ENCODE measurements at regions not wholly inside any gene's neighbourhood (a gene's known extent, or its start where the extent isn't known, plus 50 kb on each side); places are given as distances from the start of the nearest gene placed in this dataset.
"Not testable (repeated sequence)": the region's sequence is repeated elsewhere in the genome, so short reads cannot be mapped to it uniquely, and the experiment has no call there.

DNA sequence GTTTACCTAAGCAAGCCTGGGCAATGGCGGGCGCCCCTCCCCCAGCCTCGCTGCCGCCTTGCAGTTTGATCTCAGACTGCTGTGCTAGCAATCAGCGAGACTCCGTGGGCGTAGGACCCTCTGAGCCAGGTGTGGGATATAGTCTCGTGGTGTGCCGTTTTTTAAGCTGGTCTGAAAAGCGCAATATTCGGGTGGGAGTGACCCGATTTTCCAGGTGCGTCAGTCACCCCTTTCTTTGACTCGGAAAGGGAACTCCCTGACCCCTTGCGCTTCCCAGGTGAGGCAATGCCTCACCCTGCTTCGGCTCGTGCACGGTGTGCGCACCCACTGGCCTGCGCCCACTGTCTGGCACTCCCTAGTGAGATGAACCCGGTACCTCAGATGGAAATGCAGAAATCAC lies 442.6 kb upstream of the MTPN start:
- DNase-seq: not testable (repeated sequence)

GRCh38 chr7:136412952-136413351 lies 435.8 kb upstream of the MTPN start:
- DNase-seq: no peak

- peak in 32 of 56 donors; percentile 1 to 44 (median 6) for DNase-seq
These were observed 429.0 kb upstream of the MTPN start for GRCh38 chr7:136405931-136406777.

- no peak for DNase-seq
These were observed 426.4 kb upstream of the MTPN start for GRCh38 chr7:136403591-136403990.

GRCh38 chr7:136400877-136401276 lies 423.7 kb upstream of the MTPN start:
- DNase-seq: no peak

GRCh38 chr7:136399385-136399784 lies 422.2 kb upstream of the MTPN start:
- DNase-seq: no peak

DNA sequence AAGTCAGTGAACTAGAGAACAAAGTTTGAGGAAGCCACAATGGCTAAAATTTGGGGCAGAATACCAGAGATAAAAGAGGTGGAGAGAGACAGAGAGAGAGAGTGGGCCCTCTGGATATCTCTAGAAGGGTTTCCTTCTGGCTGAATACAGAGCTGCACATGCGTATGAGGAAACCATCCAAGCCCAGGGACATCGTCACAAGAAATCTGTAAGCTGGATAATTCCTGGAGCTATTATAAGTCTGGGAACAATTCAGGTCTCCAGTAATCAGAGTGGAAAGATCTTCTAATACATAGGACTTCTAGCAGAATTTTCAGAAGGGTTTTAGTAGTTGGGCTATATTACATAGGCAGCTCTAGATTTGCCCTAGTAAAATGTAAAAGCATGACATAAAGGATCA lies 415.7 kb upstream of the MTPN start:
- no peak for DNase-seq

DNA sequence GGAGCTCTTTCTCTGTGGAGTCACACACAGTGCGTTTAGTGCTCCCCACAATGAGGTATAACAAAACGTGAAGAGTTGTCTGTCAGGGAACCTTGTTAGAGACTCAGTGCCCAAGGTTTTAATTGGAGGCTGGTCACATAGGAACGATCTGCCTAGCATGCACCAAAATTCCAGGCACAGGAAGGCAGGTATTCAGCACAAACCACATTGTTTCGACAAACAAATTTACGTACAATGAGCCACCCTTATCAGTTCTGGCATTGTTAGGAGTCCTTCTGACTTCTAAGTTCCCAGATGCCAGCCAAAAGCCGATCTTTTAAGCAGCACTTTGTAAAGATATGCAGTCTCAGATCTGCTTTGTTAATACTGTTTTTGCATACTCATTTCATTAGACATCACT lies 414.2 kb upstream of the MTPN start:
- no peak for DNase-seq

DNA sequence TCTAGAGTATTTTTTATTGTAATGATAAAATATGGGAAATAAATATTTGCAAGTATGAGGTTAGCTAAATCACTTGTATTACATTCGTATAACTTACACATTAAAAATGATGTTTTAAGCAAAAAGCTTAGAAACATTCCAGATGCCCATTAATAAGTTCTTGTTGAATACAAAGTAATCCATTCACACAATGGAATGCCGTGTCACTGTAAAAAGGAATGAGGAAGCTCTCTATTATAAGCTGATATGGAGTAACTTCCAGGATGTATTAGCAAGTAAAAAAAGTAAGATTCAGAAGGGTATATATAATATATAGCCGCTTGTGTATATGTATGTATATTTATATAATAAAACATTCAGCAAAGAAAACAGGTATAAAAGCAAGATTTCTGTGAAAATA lies 412.8 kb upstream of the MTPN start:
- no peak for DNase-seq

DNA sequence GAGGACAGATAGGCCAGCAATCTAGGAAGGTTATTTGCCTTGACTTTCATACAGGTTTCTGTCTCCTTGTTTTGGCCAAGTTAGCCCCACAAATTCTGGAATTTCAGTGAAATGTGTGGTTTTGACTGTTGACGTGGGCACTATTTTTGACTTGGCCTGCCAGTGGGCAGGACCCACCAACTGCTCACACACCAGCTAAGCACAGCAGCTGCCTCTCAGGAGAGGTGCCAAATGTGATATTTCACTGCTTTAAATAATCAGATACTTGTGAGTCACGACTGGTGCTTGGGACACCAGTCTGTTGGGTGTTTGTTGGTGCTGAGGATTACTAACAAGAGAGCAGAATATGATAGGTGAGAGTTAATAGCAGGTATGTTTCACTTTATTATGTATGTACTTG lies 409.7 kb upstream of the MTPN start:
- no peak for DNase-seq

DNA sequence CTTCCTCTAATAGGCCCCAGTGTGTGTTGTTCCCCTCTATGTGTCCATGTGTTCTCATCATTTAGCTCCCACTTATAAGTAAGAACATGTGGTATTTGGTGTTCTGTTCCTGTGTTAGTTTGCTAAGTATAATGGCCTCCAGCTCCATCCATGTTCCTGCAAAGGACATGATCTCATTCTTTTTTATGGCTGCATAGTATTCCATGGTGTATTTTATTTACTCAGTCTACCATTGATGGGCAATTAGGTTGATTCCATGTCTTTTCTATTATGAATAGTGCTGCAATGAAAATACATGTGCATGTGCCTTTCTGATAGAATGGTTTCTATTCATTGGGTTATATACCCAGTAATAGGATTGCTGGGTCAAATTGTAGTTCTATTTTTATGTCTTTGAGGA lies 394.2 kb upstream of the MTPN start:
- DNase-seq: not testable (repeated sequence)

DNA sequence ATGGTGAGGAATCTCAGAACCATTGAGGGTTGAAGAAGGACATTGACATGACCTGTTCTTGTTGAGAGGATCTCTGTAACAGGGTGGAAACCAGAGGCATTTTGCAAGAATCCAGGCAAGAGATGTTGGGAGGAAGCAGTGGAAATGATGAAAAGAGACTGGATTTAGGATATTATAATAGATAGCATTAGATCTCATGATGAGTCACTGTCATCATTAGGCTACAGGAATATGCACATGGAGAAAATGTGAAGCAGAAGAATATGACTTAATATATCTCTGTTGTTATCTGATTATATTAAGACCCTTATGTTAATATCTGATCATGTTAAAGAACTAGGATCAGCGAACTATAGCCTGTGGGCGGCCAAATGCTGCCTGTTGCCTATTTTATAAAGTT lies 393.0 kb upstream of the MTPN start:
- DNase-seq: no peak

DNA sequence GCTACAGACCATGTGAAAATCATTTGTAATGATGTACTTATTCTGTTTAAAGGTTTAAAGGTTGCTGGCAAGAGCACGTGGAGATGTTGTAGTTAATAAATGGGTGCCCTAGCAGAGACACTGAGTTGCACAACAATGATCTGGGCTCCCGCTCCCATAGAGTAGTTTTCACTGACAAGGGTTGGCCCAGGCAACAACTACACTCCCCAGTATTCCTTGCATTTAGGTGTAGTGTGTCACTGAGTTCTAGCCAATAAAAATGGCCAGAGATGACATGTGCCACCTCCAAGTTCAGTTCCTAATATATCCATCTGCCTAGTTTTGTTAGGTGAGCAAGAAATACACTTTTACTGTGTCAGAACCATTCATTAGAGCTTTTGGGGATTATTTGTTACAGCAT lies 392.1 kb upstream of the MTPN start:
- no peak for DNase-seq

DNA sequence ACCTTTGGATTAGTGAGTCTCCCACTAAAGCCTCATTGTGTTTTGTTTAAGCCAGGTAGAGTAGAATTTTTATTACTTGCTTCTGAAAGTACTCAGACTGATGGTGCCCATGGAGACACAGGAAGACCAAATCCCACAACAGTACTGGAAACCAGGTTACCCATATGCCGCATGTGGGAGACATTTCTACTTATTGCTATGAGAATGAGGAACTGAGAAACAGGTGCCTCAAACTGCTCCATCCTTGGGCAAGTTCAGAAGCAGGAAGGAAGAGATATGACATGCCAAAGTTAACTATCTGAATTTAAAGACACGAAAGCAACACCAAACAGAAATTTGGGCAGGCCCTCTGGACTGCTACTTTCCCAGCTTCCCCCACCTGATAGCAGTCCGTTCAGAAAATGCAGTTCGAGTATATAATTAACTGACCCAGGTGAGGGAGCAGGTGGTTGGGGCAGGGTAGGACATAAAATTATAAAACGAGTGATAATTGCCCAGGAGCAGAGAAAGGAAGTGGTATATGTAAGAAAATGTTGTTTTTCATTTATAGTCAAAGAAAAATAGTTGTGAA lies 382.3 kb upstream of the MTPN start:
- no peak for DNase-seq

DNA sequence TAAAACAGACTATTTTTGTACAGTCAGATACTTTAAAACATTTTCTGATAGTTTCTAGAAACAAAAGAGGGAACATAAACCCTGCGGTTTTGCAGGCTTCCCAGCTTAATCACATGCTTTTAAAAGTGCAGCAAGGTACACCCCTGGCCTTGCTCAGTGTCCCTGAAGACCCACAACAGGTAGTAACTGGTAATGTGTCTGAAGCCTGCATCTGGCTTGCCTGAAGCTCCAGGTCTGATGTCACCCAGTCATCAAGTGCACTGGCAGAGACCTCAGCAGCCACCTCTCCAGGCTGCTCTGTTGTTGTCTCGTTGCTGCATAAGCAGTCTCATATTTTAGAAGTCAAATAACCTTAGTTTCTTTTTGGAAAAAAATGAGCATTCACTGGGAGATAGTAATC lies 376.1 kb upstream of the MTPN start:
- no peak for DNase-seq

DNA sequence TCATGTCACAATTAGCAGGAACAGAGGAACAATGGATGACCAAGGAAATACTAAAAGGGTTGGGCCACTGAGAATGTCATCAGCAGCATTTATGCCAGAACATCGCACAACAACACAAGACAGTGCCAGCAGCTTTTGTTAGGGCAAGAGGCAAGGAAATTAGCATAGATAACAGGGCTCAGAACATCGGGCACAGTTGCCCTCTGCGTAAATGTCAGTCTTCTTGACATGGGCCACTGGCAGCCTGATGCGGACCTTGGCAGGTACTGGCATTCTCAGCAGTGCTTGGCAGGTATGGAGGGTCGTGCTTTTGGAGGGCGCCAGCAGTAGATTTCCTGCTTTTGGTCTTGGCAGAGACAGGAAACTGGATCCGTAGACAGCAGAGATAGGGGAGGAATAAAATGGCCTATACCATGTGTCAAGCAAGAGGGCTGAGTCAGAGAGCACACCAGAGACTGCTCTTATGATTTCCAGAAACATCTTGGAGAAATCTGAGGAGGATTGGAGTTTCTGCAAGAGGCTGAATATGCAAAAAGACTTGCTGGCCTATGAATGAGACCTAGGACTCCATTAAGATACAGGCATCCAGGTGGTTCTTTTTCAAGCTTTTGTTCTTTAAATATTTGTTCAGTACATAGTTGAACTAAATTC lies 371.5 kb upstream of the MTPN start:
- no peak for DNase-seq

DNA sequence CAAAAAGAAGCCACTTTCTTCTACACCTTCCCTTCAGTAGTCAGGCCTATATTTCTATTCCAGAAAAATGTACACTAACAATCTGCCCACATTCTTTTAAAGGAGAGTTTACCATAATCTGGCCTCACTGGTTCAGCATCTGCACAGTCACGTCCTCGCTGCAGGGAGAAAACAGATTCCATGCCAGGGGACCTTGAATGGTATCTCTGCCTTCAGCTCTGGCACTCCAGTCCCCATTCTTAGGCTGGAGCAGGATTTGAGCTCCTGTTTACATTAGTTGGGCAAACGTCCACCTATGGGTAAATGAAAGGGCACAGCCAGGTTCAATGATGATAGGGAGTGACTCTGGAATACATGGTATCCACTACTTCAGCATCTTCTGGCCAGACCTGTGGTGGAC lies 371.0 kb upstream of the MTPN start:
- DNase-seq: no peak

- DNase-seq: no peak
These were observed 370.3 kb upstream of the MTPN start for GRCh38 chr7:136347488-136347887.

- no peak for DNase-seq
These were observed 365.1 kb upstream of the MTPN start for GRCh38 chr7:136342251-136342650.

GRCh38 chr7:136339464-136339863 lies 362.3 kb upstream of the MTPN start:
- DNase-seq: no peak

GRCh38 chr7:136336932-136337331 lies 359.8 kb upstream of the MTPN start:
- no peak for DNase-seq

- no peak for DNase-seq
These were observed 356.5 kb upstream of the MTPN start for GRCh38 chr7:136333636-136334035.

Measured in nucleus accumbens (tissue), 56 donors.